ENCODE measurements at regions not wholly inside any gene's neighbourhood (a gene's known extent, or its start where the extent isn't known, plus 50 kb on each side); places are given as distances from the start of the nearest gene placed in this dataset.

GRCh38 chr3:59433546-59433945 is 383.7 kb upstream of the CFAP20DC start:
- peaks cover 2% of the 10 kb centered on the region for H3K9me3 Mint-ChIP-seq (ENCODE audit: low read depth, unreplicated experiment)
- intact Hi-C loops (cut with micrococcal nuclease; ENCODE audit: unreplicated experiment), result no loop called here

GRCh38 chr3:59432665-59433064 is 382.8 kb upstream of the CFAP20DC start:
- intact Hi-C loops (cut with micrococcal nuclease; ENCODE audit: unreplicated experiment), result no loop called here

More at GRCh38 chr3:59433546-59433945, 383.7 kb upstream of the CFAP20DC start:
- CTCF ChIA-PET, result no interaction called here
- Mint-ChIP-seq H3K36me3 (ENCODE audit: insufficient read depth, unreplicated experiment) (no peaks in the 10 kb centered on the region), H3K4me1 (ENCODE audit: low read depth, unreplicated experiment) (no peaks in the 10 kb centered on the region), H3K27ac (ENCODE audit: unreplicated experiment) (no peak overlapping the region), H3K4me3 (ENCODE audit: low read depth, unreplicated experiment) (no peak overlapping the region), H3K27me3 (ENCODE audit: unreplicated experiment) (peaks cover 12% of the 10 kb centered on the region)
- DNase-seq, result no peak
- BruUV-seq (replicated peaks), result no TSS peak
- no peak for TF ChIP-seq CTCF (IDR thresholded peaks at IDR 0.05; ENCODE audit: unreplicated experiment)

GRCh38 chr3:59430341-59430740 is 380.5 kb upstream of the CFAP20DC start:
- TF ChIP-seq CTCF (IDR thresholded peaks at IDR 0.05; ENCODE audit: unreplicated experiment), result no peak
- Mint-ChIP-seq H3K4me3 (ENCODE audit: low read depth, unreplicated experiment) (no peak overlapping the region), H3K4me1 (ENCODE audit: low read depth, unreplicated experiment) (no peaks in the 10 kb centered on the region), H3K9me3 (ENCODE audit: low read depth, unreplicated experiment) (peaks cover 2% of the 10 kb centered on the region), H3K27ac (ENCODE audit: unreplicated experiment) (no peak overlapping the region), H3K27me3 (ENCODE audit: unreplicated experiment) (peaks cover 12% of the 10 kb centered on the region), H3K36me3 (ENCODE audit: insufficient read depth, unreplicated experiment) (no peaks in the 10 kb centered on the region)
- DNase-seq, result no peak
- intact Hi-C loops (cut with micrococcal nuclease; ENCODE audit: unreplicated experiment), result no loop called here
- CTCF ChIA-PET, result no interaction called here
- no TSS peak for BruUV-seq (replicated peaks)

More at GRCh38 chr3:59432665-59433064, 382.8 kb upstream of the CFAP20DC start:
- no peaks in the 10 kb centered on the region for H3K36me3 Mint-ChIP-seq (ENCODE audit: insufficient read depth, unreplicated experiment)
- peaks cover 12% of the 10 kb centered on the region for H3K27me3 Mint-ChIP-seq (ENCODE audit: unreplicated experiment)
- peaks cover 2% of the 10 kb centered on the region for H3K9me3 Mint-ChIP-seq (ENCODE audit: low read depth, unreplicated experiment)
- H3K4me1 Mint-ChIP-seq (ENCODE audit: low read depth, unreplicated experiment), result no peaks in the 10 kb centered on the region
- no peak overlapping the region for H3K4me3 Mint-ChIP-seq (ENCODE audit: low read depth, unreplicated experiment)
- no TSS peak for BruUV-seq (replicated peaks)
- TF ChIP-seq CTCF (IDR thresholded peaks at IDR 0.05; ENCODE audit: unreplicated experiment), result no peak
- no peak for DNase-seq
- CTCF ChIA-PET, result no interaction called here
- no peak overlapping the region for H3K27ac Mint-ChIP-seq (ENCODE audit: unreplicated experiment)

GRCh38 chr3:59429198-59429597 is 379.4 kb upstream of the CFAP20DC start:
- H3K27me3 Mint-ChIP-seq (ENCODE audit: unreplicated experiment), result peaks cover 6% of the 10 kb centered on the region
- no peak overlapping the region for H3K27ac Mint-ChIP-seq (ENCODE audit: unreplicated experiment)
- intact Hi-C loops (cut with micrococcal nuclease; ENCODE audit: unreplicated experiment), result loop anchor here (10.0 kb wide), 1 partner anchor 1956 kb away; no protein-coding TSS in a partner anchor
- no peak for DNase-seq
- TF ChIP-seq CTCF (IDR thresholded peaks at IDR 0.05; ENCODE audit: unreplicated experiment), result no peak
- H3K9me3 Mint-ChIP-seq (ENCODE audit: low read depth, unreplicated experiment), result peaks cover 2% of the 10 kb centered on the region
- CTCF ChIA-PET, result no interaction called here
- no peaks in the 10 kb centered on the region for H3K36me3 Mint-ChIP-seq (ENCODE audit: insufficient read depth, unreplicated experiment)
- BruUV-seq (replicated peaks), result no TSS peak
- H3K4me1 Mint-ChIP-seq (ENCODE audit: low read depth, unreplicated experiment), result no peaks in the 10 kb centered on the region
- H3K4me3 Mint-ChIP-seq (ENCODE audit: low read depth, unreplicated experiment), result no peak overlapping the region

Measured in Calu3 (cell line).